Hindlimb muscle (tissue), 1 donor: ENCODE measurements at regions not wholly inside any gene's neighbourhood (a gene's known extent, or its start where the extent isn't known, plus 50 kb on each side); places are given as distances from the start of the nearest gene placed in this dataset.
A peak's percentile ranks its signal among the peaks of the same experiment; 100 is the strongest.

Experiments
- DNase-seq: peaks from one replicate; pipeline ENCODE4 v3.0.0-alpha.2; 2013

- DNase-seq = no peak
These were observed 51.2 kb upstream of the ABCC4 start for GRCh38 chr13:95352486-95352885.

GRCh38 chr13:95354156-95354555 lies 52.9 kb upstream of the ABCC4 start:
- no peak for DNase-seq

GRCh38 chr13:95354680-95355487 lies 53.6 kb upstream of the ABCC4 start:
- no peak for DNase-seq

- DNase-seq = no peak
These were observed 54.2 kb upstream of the ABCC4 start for GRCh38 chr13:95355494-95355893.

- DNase-seq = no peak
These were observed 55.7 kb upstream of the ABCC4 start for GRCh38 chr13:95356916-95357315.

GRCh38 chr13:95357875-95358274 lies 56.6 kb upstream of the ABCC4 start:
- no peak for DNase-seq

- DNase-seq = no peak
These were observed 58.8 kb upstream of the ABCC4 start for GRCh38 chr13:95360052-95360451.

GRCh38 chr13:95360464-95361097 lies 59.3 kb upstream of the ABCC4 start:
- no peak for DNase-seq

- no peak for DNase-seq
These were observed 60.4 kb upstream of the ABCC4 start for GRCh38 chr13:95361686-95362085.

- DNase-seq = no peak
These were observed 61.4 kb upstream of the ABCC4 start for GRCh38 chr13:95362666-95363065.

- DNase-seq = no peak
These were observed 66.1 kb upstream of the ABCC4 start for GRCh38 chr13:95367309-95367843.

- DNase-seq = no peak
These were observed 67.7 kb upstream of the ABCC4 start for GRCh38 chr13:95368998-95369397.

GRCh38 chr13:95375706-95376105 lies 74.5 kb upstream of the ABCC4 start:
- DNase-seq = no peak

- no peak for DNase-seq
These were observed 77.4 kb upstream of the ABCC4 start for GRCh38 chr13:95378603-95379002.

- peak; percentile 61 for DNase-seq
These were observed 79.4 kb upstream of the ABCC4 start for GRCh38 chr13:95380468-95381211.

- no peak for DNase-seq
These were observed 79.9 kb upstream of the ABCC4 start for GRCh38 chr13:95381212-95381527.

GRCh38 chr13:95382411-95382810 lies 81.2 kb upstream of the ABCC4 start:
- DNase-seq = no peak

- DNase-seq = no peak
These were observed 81.7 kb upstream of the ABCC4 start for GRCh38 chr13:95382916-95383315.

GRCh38 chr13:95385373-95385772 lies 84.1 kb upstream of the ABCC4 start:
- DNase-seq = no peak

- DNase-seq = no peak
These were observed 84.5 kb upstream of the ABCC4 start for GRCh38 chr13:95385798-95386197.

- DNase-seq = no peak
These were observed 85.1 kb upstream of the ABCC4 start for GRCh38 chr13:95386370-95386769.

- DNase-seq = peak; percentile 31
These were observed 86.5 kb upstream of the ABCC4 start for GRCh38 chr13:95387733-95388207.

GRCh38 chr13:95388420-95389079 lies 87.3 kb upstream of the ABCC4 start:
- no peak for DNase-seq
